Renal pelvis (tissue), 1 donor: ENCODE measurements at regions not wholly inside any gene's neighbourhood (a gene's known extent, or its start where the extent isn't known, plus 50 kb on each side); places are given as distances from the start of the nearest gene placed in this dataset.

Experiments
- DNase-seq: peaks from one replicate; pipeline ENCODE4 v3.0.0-alpha.2; 2013

- DNase-seq: no peak
Measured at GRCh38 chr1:218156595-218156994, 128.5 kb upstream of the RRP15 start.

GRCh38 chr1:218163371-218163770 lies 121.7 kb upstream of the RRP15 start:
- DNase-seq: no peak

- no peak for DNase-seq
Measured at GRCh38 chr1:218164111-218164929, 120.8 kb upstream of the RRP15 start.

- no peak for DNase-seq
Measured at GRCh38 chr1:218164930-218165700, 120.0 kb upstream of the RRP15 start.

- DNase-seq: no peak
Measured at GRCh38 chr1:218165701-218166114, 119.4 kb upstream of the RRP15 start.

- no peak for DNase-seq
Measured at GRCh38 chr1:218166268-218166945, 118.7 kb upstream of the RRP15 start.

- no peak for DNase-seq
Measured at GRCh38 chr1:218171302-218171893, 113.7 kb upstream of the RRP15 start.

- DNase-seq: no peak
Measured at GRCh38 chr1:218182455-218182854, 102.6 kb upstream of the RRP15 start.

- DNase-seq: no peak
Measured at GRCh38 chr1:218200979-218201378, 84.1 kb upstream of the RRP15 start.

- no peak for DNase-seq
Measured at GRCh38 chr1:218201601-218202000, 83.5 kb upstream of the RRP15 start.

- DNase-seq: no peak
Measured at GRCh38 chr1:218205721-218206120, 79.4 kb upstream of the RRP15 start.

GRCh38 chr1:218207194-218207593 lies 77.9 kb upstream of the RRP15 start:
- no peak for DNase-seq

- no peak for DNase-seq
Measured at GRCh38 chr1:218209351-218209861, 75.7 kb upstream of the RRP15 start.

- DNase-seq: no peak
Measured at GRCh38 chr1:218211241-218211640, 73.9 kb upstream of the RRP15 start.

GRCh38 chr1:218217040-218217439 lies 68.1 kb upstream of the RRP15 start:
- DNase-seq: no peak

- no peak for DNase-seq
Measured at GRCh38 chr1:218219460-218219859, 65.6 kb upstream of the RRP15 start.

- no peak for DNase-seq
Measured at GRCh38 chr1:218224101-218224500, 61.0 kb upstream of the RRP15 start.

GRCh38 chr1:218226005-218226404 lies 59.1 kb upstream of the RRP15 start:
- DNase-seq: no peak
